ENCODE measurements at regions not wholly inside any gene's neighbourhood (a gene's known extent, or its start where the extent isn't known, plus 50 kb on each side); places are given as distances from the start of the nearest gene placed in this dataset.

DNA sequence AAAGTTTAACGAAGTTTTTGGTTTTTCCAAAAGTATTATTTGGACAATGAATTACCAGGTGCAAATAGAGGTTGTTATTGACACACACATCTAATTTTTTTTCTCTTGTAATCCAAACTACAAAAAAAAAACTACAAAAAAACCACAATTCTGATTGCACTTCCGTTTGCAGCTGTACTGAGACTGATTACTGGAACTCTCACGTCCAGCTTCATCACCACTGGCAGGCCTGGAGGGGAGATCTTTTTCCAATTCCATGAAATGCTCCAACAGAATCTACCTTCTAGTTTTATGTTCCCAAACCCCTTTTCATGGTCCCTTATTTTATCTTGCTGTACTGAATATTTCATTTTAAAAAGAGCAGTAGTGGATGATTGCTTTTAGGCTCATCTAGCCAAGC is 1118.3 kb downstream of the C4orf33 start:
- DNase-seq, result no peak

- DNase-seq, result no peak
Measured at GRCh38 chr4:130233377-130234047, 1137.6 kb downstream of the C4orf33 start.

DNA sequence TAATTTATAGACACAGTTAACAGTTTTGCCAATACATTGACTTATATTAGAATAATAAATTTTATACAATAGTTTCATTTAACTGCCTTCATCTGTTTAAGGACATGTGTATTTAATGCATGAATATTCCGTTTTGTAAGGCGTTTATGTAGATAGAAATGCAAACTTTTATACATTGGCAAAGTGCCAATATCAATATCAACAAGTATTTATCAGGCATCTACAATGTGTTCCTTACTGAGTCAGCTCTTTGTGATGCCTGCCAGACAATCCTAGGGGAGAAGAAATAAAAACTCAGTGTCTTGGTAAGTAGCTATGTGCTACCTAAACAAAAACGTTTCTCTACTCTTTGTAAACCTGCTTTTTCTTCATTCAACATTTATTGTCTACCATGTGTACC is 1142.2 kb downstream of the C4orf33 start:
- no peak for DNase-seq

DNA sequence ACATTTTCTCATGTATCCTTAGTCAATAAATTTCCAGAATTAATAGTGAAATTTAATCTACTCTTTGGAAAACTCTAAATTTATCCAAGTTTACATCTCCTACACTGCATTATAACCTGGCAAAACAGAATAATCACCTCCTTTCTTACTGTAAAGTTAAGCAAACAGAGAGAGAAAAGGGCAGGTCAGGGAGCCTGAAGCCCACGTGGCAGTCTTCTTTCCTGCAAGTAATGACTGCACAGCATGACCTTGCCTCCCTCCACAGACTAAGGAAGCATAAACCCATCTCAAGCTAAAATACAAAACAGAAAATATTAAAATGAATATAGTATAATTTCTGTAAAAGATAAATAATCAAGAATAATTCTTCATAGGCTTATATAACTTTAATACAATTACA is 1153.0 kb downstream of the C4orf33 start:
- no peak for DNase-seq

DNA sequence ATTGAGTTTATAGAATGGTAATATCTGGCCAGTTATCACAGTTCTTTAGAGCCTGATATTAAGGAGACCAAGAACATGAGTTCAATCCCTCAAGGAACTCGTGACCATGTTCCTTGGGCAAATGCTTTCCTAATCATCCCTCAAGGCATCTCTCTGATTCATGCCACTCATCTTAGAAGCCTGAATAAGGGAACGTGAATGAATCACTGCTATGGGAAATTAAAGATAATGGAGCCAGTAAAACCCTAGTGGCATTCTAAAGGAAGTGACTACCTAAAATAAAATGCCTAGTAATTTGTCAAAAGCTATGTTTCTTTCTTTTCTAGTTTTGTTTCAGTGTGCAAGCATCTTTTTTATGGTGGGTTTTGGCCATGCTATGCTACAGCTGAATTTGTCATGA is 1161.3 kb downstream of the C4orf33 start:
- no peak for DNase-seq

DNA sequence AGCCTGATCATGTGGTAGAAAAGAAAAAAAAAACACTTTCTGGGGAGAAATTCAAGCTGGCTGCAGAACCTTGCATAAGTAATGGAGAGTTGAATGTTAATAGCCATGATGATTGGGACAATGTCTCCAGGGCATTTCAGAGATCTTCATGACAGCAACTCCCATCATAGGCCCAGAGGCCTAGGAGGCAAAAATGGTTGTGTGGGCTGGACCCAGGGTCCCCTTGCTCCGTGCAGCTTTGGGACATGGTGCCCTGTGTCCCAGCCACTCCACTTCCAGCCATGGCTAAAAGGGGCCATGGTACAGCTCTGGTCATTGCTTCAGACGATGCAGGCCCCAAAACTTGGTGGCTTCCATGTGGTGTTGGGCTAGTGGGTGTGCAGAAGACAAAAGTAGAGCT is 1170.9 kb downstream of the C4orf33 start:
- no peak for DNase-seq

- no peak for DNase-seq
Measured at GRCh38 chr4:130288576-130288975, 1192.6 kb downstream of the C4orf33 start.

DNA sequence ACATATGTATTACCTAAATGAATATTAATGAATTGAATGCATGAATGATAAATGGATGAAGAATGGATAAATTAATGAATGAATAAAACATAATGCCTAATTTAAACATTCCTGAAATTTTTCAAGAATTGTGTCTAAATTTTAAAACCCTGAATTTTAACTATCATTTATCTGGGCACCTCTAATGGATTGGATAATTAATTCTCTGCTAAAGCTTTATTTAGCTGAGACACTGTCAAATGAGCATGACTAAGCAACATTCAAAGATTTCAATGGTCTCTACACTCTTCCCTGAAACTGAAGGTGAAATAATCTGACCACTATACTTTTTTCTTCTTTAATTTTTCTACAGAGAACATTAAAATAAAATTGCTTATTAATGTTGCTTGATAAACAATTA is 1197.7 kb downstream of the C4orf33 start:
- no peak for DNase-seq

DNA sequence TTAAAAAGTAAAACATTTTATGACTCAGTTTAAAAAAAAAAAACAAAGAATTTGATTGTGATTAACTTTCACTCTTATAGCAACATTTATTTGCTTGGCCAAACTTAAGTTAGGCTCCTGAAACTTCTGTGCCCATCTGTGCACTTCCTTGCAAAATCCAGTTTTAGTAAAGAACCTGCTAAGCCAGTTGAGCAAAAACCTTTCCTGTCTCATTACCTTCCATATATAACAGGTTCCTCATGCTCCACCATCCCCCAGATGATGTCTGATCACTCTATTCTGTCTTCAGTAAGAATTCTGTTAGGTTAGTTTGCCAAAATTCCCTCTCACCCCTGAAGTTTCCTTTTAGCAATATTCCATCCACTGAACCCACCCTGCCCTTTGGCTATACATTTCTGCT is 1200.5 kb downstream of the C4orf33 start:
- no peak for DNase-seq

DNA sequence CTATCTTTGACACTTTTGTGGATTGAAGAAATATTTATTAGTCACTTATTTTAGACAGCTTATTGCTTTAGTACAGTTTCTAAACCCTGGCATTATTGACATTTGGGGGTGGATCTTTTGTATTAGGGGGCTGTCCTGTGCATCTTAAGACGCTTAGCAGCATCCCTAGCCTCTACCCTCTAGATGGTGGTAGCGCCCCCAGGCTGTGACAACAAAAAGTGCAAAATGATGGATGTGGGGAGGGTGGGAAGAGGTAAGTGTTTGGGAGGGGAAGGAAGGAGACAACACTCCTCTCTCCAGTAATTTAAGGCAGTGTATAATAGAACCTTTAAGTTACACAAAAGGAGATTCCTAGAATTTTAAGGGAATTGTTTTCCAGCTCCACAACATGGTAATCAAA is 1210.6 kb downstream of the C4orf33 start:
- DNase-seq, result no peak

GRCh38 chr4:130309221-130309620 is 1213.3 kb downstream of the C4orf33 start:
- DNase-seq, result no peak

DNA sequence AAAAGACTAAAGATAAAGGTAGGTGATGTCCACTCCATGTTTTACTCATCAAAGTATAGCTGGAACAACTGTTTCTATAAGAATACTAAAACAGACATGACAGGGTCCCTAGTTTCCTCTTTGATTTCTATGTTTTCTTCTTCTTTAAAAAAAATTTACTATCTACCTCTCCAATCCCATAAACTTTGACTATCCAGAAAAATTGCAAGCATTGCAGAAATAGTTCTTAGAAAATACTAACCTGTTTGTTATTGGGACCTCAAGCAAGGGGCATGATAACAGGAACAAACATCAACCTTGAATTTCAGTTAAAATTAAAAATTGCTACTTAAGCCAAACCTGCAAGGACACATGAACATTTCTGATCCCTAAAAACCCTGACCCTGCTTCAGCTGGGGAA is 1226.5 kb downstream of the C4orf33 start:
- no peak for DNase-seq

- no peak for DNase-seq
Measured at GRCh38 chr4:130329036-130329435, 1233.1 kb downstream of the C4orf33 start.

- DNase-seq, result no peak
Measured at GRCh38 chr4:130333241-130333759, 1237.3 kb downstream of the C4orf33 start.

DNA sequence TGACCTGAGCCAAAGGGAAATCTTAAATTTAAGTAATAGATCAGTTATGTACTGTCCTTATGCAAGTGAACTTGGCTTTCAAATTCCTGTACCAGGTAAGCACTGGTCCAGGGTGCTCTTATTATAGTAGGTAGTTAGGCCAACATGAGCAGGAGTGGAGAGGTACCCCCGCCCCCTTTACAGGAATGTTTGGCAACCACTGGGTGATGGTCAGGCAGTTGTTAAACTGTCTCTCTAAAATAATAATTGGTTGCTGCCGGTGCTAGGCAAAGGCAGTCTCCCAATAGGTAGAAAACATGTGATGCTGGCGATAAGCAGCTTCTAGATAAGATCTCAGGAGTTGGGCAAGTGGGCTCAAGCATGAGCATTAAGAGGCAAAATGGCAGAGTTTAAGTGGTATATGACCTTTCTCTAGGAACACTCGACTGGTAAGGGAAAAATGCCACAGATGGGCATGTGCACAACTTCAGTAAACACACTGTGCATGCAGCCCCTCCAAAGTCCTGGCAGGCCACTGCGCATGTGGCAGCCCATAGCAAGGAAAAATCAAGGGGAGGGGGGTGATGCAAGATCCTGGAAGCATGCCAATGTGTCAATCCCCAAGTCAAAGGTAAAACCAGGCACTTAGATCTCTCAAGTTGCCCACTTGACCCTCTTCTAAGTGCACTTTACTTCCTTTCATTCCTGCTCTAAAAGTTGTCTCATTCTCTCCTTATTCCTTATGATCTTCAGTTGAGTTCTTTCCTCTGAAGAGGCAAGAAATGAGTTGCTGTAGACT is 1239.7 kb downstream of the C4orf33 start:
- DNase-seq, result no peak

GRCh38 chr4:130336585-130337217 is 1240.7 kb downstream of the C4orf33 start:
- DNase-seq, result no peak

DNA sequence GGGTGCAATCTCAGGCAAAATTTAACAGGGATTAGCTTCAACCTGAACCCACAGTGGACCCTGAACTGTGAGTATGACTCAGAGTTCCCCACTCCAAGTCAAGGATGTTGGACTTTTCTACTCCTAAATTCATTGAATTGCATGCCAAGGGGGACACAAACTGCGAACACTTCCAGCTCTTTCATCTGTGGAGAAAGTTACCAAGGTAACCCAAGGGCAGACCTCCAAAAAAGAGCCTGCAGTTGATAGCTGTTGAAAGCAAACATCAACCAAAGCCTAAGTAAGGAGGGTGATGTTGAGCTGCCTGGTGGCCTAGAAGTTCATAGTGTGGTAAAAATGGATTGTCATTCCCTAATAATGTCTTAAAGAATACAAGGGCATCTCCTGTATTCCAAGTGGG is 1242.9 kb downstream of the C4orf33 start:
- no peak for DNase-seq

- no peak for DNase-seq
Measured at GRCh38 chr4:130349745-130350144, 1253.8 kb downstream of the C4orf33 start.

- no peak for DNase-seq
Measured at GRCh38 chr4:130356873-130357272, 1260.9 kb downstream of the C4orf33 start.

GRCh38 chr4:130359542-130359941 is 1263.6 kb downstream of the C4orf33 start:
- DNase-seq, result no peak

DNA sequence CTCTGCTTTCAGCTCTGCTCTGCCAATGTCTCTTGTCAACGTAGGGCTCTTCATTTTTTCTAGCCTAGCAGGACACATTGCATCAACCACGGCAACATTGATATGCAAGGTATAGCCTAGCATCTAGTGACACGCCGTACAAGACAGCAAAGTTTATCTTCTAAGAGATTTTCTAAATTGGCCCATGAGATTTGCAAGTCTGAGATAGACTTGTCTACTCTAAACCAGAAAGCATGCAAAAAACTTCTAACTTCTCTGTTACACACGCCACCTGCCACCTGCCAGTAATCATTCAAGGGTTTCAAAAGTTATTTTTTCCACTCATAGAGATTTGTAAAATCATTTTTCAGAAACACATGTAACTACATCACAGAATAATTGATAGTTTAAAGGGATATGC is 1265.7 kb downstream of the C4orf33 start:
- DNase-seq, result no peak

GRCh38 chr4:130368668-130369067 is 1272.7 kb downstream of the C4orf33 start:
- no peak for DNase-seq

DNA sequence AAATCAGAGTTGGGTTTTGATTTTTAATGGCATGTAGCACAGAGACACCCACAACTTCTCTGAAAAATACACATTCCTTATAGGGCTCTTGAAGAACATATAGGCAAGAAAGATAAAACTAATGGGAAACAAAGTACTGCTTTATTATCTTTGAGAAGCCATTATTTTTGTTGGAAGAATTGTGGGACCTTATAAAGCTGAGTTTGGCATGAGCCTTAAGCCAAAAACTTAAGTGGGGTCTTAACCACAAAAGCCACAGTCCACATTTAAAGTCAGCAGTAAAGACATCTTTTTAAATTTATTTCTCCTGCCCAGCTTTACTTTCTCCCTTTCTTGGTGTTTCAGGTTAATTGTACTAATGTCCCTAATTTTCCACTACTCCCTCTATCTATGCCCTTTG is 1297.3 kb downstream of the C4orf33 start:
- DNase-seq, result no peak

- DNase-seq, result no peak
Measured at GRCh38 chr4:130393642-130394041, 1297.7 kb downstream of the C4orf33 start.

Data from activated gamma-delta T cell treated with Interleukin-2 at 50 U/mL for 16 hours (primary cell).